SJSA1 (cell line): ENCODE measurements at regions not wholly inside any gene's neighbourhood (a gene's known extent, or its start where the extent isn't known, plus 50 kb on each side); places are given as distances from the start of the nearest gene placed in this dataset.

Experiments used
- DNase-seq, 2 experiments: peaks; one replicate each; pipeline ENCODE4 v3.0.0-alpha.2; 2015 to 2020; ENCODE audit warnings: low spot score in 2 of 2, low read depth in 1 of 2
- H3K27ac ChIP-seq: fragments of 250-450 bp; sonication (Bioruptor Pico); 2 replicates; pipeline ENCODE4 v1.5.1; 2020; ENCODE audit warnings: mild to moderate bottlenecking, moderate library complexity
- H3K27me3 ChIP-seq: fragments of 250-450 bp; sonication (Bioruptor Pico); replicated peaks from 2 replicates; pipeline ENCODE4 v1.5.1; 2020; ENCODE audit warnings: mild to moderate bottlenecking, moderate library complexity
- H3K36me3 ChIP-seq: fragments of 250-450 bp; sonication (Bioruptor Pico); 2 replicates; pipeline ENCODE4 v1.5.1; 2020; ENCODE audit warnings: mild to moderate bottlenecking
- H3K4me1 ChIP-seq: fragments of 250-450 bp; sonication (Bioruptor Pico); replicated peaks from 2 replicates; pipeline ENCODE4 v1.6.1; 2021; ENCODE audit warnings: mild to moderate bottlenecking
- H3K4me3 ChIP-seq: fragments of 250-450 bp; sonication (Bioruptor Pico); 2 replicates; pipeline ENCODE4 v1.5.1; 2020; ENCODE audit warnings: mild to moderate bottlenecking
- H3K9me3 ChIP-seq: fragments of 250-450 bp; sonication (Bioruptor Pico); replicated peaks from 2 replicates; pipeline ENCODE4 v1.5.1; 2020; ENCODE audit warnings: mild to moderate bottlenecking

DNA sequence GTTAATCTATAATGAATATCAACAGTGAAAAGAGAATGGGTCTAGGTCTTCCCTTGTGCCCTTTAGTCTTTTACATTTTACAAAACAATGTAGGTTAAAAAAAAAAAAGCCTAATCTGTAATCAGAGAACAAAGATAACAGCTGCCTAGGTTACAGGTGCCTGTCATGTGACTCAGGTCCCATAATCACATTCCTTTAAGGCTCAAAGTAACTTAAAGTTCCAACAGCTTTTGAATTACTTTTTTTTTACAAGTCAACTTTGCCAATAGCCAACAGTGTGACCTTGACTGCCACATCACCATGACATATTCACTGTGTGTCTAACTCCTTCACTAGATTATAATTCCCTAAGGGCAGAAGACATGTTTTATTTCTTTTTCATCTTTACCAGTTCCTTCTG lies 237.0 kb upstream of the API5 start:
- Histone ChIP-seq H3K9me3 (no peaks in the 10 kb centered on the region), H3K4me3 (no peak overlapping the region), H3K4me1 (no peaks in the 10 kb centered on the region), H3K36me3 (no peaks in the 10 kb centered on the region), H3K27me3 (no peaks in the 10 kb centered on the region; the same call in 1 of the 2 replicates), H3K27ac (no peak overlapping the region)
- no peak for DNase-seq

DNA sequence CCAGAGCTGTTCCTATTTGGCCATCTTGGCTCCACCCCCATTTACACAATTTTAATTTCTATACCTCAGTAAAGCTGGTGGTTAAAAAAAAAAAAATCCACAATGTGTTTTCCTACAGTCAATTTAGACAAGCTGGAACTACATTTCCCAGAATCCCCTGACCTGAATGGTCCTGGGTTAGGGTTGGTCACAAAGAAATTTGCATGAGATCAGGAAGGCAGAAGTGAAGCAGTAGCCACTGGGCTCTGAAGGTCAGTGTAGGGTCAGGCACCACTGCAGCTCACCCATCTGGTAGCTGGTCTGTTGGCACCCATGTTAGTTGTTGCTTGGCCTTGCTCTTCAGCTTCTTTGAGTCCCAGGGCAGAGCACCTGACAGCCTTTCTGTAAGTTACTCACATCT lies 210.7 kb upstream of the API5 start:
- no peak for DNase-seq
- no peak overlapping the region for H3K4me3 ChIP-seq
- H3K4me1 ChIP-seq = no peaks in the 10 kb centered on the region

DNA sequence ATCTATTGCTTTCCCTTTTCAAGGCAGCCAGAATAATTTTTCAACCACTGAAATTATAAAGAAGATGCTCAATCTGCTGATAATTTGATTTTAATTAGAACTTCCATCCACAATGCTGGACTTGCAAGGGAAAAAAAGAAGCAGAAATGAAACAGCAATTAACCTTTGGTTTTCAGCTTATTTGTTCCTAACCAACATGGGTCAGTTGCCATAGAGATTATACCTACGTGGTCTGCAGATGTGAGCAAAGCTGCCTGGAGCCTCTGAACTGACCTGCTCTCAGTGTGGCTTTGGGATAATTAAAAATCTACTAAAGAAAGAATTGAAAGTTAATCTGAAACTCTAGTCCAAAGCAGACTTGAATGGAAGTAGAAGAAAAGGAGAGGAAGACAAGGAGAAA lies 195.7 kb upstream of the API5 start:
- H3K9me3 ChIP-seq = no peaks in the 10 kb centered on the region
- no peaks in the 10 kb centered on the region for H3K36me3 ChIP-seq
- no peak overlapping the region for H3K4me3 ChIP-seq
- peaks cover 6% of the 10 kb centered on the region; the same call in 1 of the 2 replicates for H3K27me3 ChIP-seq
- H3K4me1 ChIP-seq = no peaks in the 10 kb centered on the region
- no peak overlapping the region for H3K27ac ChIP-seq
- DNase-seq = no peak

More for the DNA sequence above, 210.7 kb upstream of the API5 start:
- no peaks in the 10 kb centered on the region for H3K9me3 ChIP-seq
- no peaks in the 10 kb centered on the region for H3K36me3 ChIP-seq
- no peak overlapping the region for H3K27ac ChIP-seq
- H3K27me3 ChIP-seq = no peaks in the 10 kb centered on the region; the same call in 1 of the 2 replicates

- no peaks in the 10 kb centered on the region for H3K4me1 ChIP-seq
- no peaks in the 10 kb centered on the region for H3K36me3 ChIP-seq
- H3K9me3 ChIP-seq = no peaks in the 10 kb centered on the region
- no peak overlapping the region for H3K27ac ChIP-seq
- no peak for DNase-seq
- H3K4me3 ChIP-seq = no peak overlapping the region
- 0 out of 2 replicates have a peak, but pooled peaks cover 3% of the 10 kb centered on the region for H3K27me3 ChIP-seq
Observed at GRCh38 chr11:43119275-43119970, 192.4 kb upstream of the API5 start.

GRCh38 chr11:43122546-43122945 lies 189.2 kb upstream of the API5 start:
- DNase-seq = no peak
- Histone ChIP-seq H3K36me3 (no peaks in the 10 kb centered on the region), H3K27ac (no peak overlapping the region), H3K9me3 (no peaks in the 10 kb centered on the region), H3K4me1 (no peaks in the 10 kb centered on the region), H3K27me3 (0 out of 2 replicates have a peak, but pooled peaks cover 2% of the 10 kb centered on the region), H3K4me3 (no peak overlapping the region)

GRCh38 chr11:43123443-43123842 lies 188.4 kb upstream of the API5 start:
- Histone ChIP-seq H3K4me1 (no peaks in the 10 kb centered on the region), H3K27ac (no peak overlapping the region), H3K9me3 (no peaks in the 10 kb centered on the region), H3K36me3 (no peaks in the 10 kb centered on the region), H3K27me3 (0 out of 2 replicates have a peak, but pooled peaks cover 2% of the 10 kb centered on the region), H3K4me3 (no peak overlapping the region)
- DNase-seq = no peak

- H3K4me3 ChIP-seq = no peak overlapping the region
- no peaks in the 10 kb centered on the region for H3K9me3 ChIP-seq
- H3K27me3 ChIP-seq = 0 out of 2 replicates have a peak, but pooled peaks cover 2% of the 10 kb centered on the region
- H3K27ac ChIP-seq = no peak overlapping the region
- H3K36me3 ChIP-seq = no peaks in the 10 kb centered on the region
- no peak for DNase-seq
- no peaks in the 10 kb centered on the region for H3K4me1 ChIP-seq
Observed at GRCh38 chr11:43124272-43124935, 187.4 kb upstream of the API5 start.

DNA sequence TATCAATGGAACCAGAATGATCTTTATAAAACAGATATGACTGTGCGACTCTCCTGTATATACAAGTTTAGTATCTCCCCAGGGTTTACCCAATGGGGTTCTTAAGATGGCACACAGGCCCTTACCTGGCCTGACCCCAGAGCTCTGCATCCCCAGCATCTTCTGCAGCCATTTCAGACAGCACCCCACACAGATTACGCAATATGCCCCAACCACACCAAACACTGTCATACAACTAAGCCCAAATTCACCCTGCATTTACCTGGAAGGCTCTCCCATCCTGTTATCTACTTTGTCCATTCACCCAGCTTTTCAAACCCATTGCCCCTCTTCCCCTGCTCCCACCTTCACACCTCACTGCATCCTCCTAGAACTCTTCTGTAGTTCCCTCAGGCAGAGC lies 182.5 kb upstream of the API5 start:
- no peak overlapping the region for H3K27ac ChIP-seq
- H3K27me3 ChIP-seq = no peaks in the 10 kb centered on the region
- H3K9me3 ChIP-seq = no peaks in the 10 kb centered on the region
- no peaks in the 10 kb centered on the region for H3K36me3 ChIP-seq
- H3K4me1 ChIP-seq = no peaks in the 10 kb centered on the region
- H3K4me3 ChIP-seq = no peak overlapping the region
- DNase-seq = no peak

- H3K36me3 ChIP-seq = no peaks in the 10 kb centered on the region
- no peak for DNase-seq
- H3K4me1 ChIP-seq = no peaks in the 10 kb centered on the region
- H3K4me3 ChIP-seq = no peak overlapping the region
- H3K27ac ChIP-seq = no peak overlapping the region
- no peaks in the 10 kb centered on the region for H3K27me3 ChIP-seq
- no peaks in the 10 kb centered on the region for H3K9me3 ChIP-seq
Observed at GRCh38 chr11:43130616-43131015, 181.2 kb upstream of the API5 start.

DNA sequence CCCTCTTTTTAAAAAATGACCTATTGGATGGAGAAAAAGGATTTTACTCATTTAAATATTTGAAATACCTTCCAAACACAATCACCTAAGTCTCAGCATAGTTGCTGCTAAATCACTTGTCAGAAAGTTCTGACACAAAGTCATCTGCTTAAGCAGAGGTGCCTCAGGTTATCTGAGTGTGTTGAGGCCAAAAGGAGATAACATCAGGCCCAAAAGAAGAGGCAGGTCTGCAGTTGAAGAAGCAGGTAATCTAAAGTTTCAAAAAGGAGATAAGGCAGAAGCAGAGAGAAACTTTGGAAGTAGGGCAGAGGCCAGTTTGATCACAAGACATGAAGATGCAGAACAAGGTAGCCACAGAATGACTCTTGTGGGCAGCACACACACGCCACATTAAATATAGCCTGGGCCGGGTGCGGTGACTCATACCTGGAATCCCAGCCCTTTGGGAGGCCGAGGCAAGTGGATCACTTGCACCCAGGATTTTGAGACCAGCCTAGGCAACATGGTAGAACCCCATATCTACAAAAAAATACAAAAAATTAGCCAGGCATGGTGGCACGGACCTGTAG lies 175.7 kb upstream of the API5 start:
- Histone ChIP-seq H3K27ac (no peak overlapping the region), H3K9me3 (0 out of 2 replicates have a peak, but pooled peaks cover 2% of the 10 kb centered on the region), H3K4me3 (no peak overlapping the region), H3K4me1 (no peaks in the 10 kb centered on the region), H3K27me3 (peaks cover 4% of the 10 kb centered on the region), H3K36me3 (no peaks in the 10 kb centered on the region)
- no peak for DNase-seq

DNA sequence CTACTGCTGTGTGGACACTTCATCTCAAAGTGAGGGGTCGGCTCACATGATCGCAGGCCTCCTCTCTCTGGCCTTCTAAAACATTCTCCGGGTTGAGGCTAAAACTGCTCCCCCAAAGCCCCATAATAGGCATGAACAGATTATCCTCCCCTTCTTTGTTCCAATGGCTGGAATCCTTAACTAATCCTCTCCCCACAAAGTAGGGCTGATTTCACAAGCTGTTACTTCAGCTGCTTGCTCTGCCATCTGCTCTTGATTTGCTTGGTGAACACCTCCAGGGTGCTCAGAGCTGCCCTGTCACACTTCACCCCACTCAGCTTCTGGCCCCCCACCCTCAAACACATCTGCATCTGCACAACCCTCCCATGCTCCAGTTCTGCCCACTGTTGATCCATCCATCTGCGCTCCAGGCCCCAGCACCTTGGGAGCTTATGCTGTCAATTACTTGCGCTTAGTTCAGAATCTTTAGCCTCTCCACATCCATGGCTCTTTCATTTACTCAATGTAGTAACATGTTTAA lies 173.1 kb upstream of the API5 start:
- no peak overlapping the region for H3K4me3 ChIP-seq
- H3K4me1 ChIP-seq = no peaks in the 10 kb centered on the region
- no peak overlapping the region for H3K27ac ChIP-seq
- H3K27me3 ChIP-seq = peaks cover 4% of the 10 kb centered on the region
- no peak for DNase-seq
- H3K36me3 ChIP-seq = no peaks in the 10 kb centered on the region
- 0 out of 2 replicates have a peak, but pooled peaks cover 2% of the 10 kb centered on the region for H3K9me3 ChIP-seq

- Histone ChIP-seq H3K9me3 (no peaks in the 10 kb centered on the region), H3K27me3 (no peaks in the 10 kb centered on the region; the same call in 1 of the 2 replicates), H3K4me1 (no peaks in the 10 kb centered on the region), H3K4me3 (no peak overlapping the region), H3K36me3 (no peaks in the 10 kb centered on the region), H3K27ac (no peak overlapping the region)
- DNase-seq = no peak
Observed at GRCh38 chr11:43145653-43146052, 166.1 kb upstream of the API5 start.

DNA sequence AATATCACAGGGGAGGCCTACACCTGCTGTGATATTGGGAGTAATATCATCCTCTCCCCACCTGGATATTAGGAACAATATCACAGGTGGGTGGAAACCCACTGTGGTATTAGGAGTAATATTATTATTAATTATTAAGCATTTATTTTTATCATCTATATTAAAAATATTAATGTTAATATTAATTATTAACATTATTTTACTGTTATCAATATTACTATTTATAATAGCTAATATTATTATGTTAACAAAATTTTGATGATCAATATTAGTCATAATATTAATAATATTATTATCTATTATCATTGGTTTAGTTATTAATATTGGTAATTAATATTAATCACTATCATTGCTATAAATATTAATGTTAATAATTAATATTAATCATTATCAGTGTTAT lies 161.1 kb upstream of the API5 start:
- Histone ChIP-seq H3K27me3 (0 out of 2 replicates have a peak, but pooled peaks cover 5% of the 10 kb centered on the region), H3K27ac (no peak overlapping the region), H3K36me3 (no peaks in the 10 kb centered on the region), H3K4me3 (no peak overlapping the region), H3K9me3 (no peaks in the 10 kb centered on the region), H3K4me1 (no peaks in the 10 kb centered on the region)
- no peak for DNase-seq

DNA sequence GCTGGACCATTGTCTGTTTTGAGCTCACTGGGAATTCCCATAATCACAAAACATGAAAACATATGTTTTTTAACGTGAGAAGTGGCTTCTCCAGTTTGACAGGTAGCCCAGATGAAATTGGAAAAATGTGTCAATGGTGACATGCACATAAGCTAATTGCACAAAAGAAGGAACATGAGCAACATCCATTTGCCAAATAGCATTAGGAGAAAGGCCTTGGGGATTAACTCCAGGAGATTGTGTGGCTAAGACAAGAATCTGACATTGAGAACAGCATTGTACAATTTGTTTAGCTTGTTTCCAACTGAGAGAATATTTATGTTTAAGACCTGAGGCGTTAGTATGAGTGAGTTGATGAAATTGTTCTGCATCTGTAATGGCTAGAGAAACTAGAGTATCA lies 147.0 kb upstream of the API5 start:
- DNase-seq = no peak
- no peaks in the 10 kb centered on the region for H3K4me1 ChIP-seq
- H3K27ac ChIP-seq = no peak overlapping the region
- peaks cover 4% of the 10 kb centered on the region for H3K27me3 ChIP-seq
- no peaks in the 10 kb centered on the region for H3K9me3 ChIP-seq
- no peaks in the 10 kb centered on the region for H3K36me3 ChIP-seq
- H3K4me3 ChIP-seq = no peak overlapping the region
